Mesothelial cell of epicardium (in vitro differentiated cells): ENCODE measurements at regions not wholly inside any gene's neighbourhood (a gene's known extent, or its start where the extent isn't known, plus 50 kb on each side); places are given as distances from the start of the nearest gene placed in this dataset.

Source experiments
- DNase-seq, 2 experiments: peaks; one replicate each; pipeline ENCODE4 v3.0.0; 2021; ENCODE audit warnings: low spot score in 2 of 2; ENCODE audit not compliant: unreplicated experiment in 2 of 2
- H3K27ac Mint-ChIP-seq: 2 replicates; pipeline ENCODE4 v1.8.0; 2021; ENCODE audit warnings: mixed read lengths
- H3K27me3 Mint-ChIP-seq: 2 replicates; pipeline ENCODE4 v1.8.0; 2021; ENCODE audit warnings: low read depth, mixed read lengths
- H3K36me3 Mint-ChIP-seq: 2 replicates; pipeline ENCODE4 v1.8.0; 2021; ENCODE audit warnings: mixed read lengths
- H3K4me1 Mint-ChIP-seq: 2 replicates; pipeline ENCODE4 v1.8.0; 2021; ENCODE audit warnings: mixed read lengths
- H3K4me3 Mint-ChIP-seq: 2 replicates; pipeline ENCODE4 v1.8.0; 2021; ENCODE audit warnings: mild to moderate bottlenecking, moderate library complexity, mixed read lengths
- H3K9me3 Mint-ChIP-seq: 2 replicates; pipeline ENCODE4 v1.8.0; 2021; ENCODE audit warnings: mixed read lengths
- CTCF ChIP-seq: fragments of 200-600 bp; sonication (generic); IDR thresholded peaks from one replicate; pipeline ENCODE4 v1.5.0; 2021; ENCODE audit warnings: antibody characterized with exemption; ENCODE audit not compliant: unreplicated experiment

GRCh38 chr10:130230036-130230435 lies 93.8 kb downstream of the GLRX3 start:
- H3K4me3 Mint-ChIP-seq = no peak overlapping the region
- no peak overlapping the region for H3K27ac Mint-ChIP-seq
- DNase-seq = no peak
- H3K36me3 Mint-ChIP-seq = no peaks in the 10 kb centered on the region
- H3K27me3 Mint-ChIP-seq = no peaks in the 10 kb centered on the region
- no peak for TF ChIP-seq CTCF
- no peaks in the 10 kb centered on the region for H3K4me1 Mint-ChIP-seq
- peaks cover 18% of the 10 kb centered on the region for H3K9me3 Mint-ChIP-seq

GRCh38 chr10:130230611-130231010 lies 94.4 kb downstream of the GLRX3 start:
- H3K36me3 Mint-ChIP-seq = no peaks in the 10 kb centered on the region
- no peak for TF ChIP-seq CTCF
- H3K4me3 Mint-ChIP-seq = no peak overlapping the region
- H3K9me3 Mint-ChIP-seq = peaks cover 18% of the 10 kb centered on the region
- H3K27me3 Mint-ChIP-seq = no peaks in the 10 kb centered on the region
- H3K27ac Mint-ChIP-seq = no peak overlapping the region
- no peaks in the 10 kb centered on the region for H3K4me1 Mint-ChIP-seq
- no peak for DNase-seq

- no peak for TF ChIP-seq CTCF
- Mint-ChIP-seq H3K36me3 (no peaks in the 10 kb centered on the region), H3K27me3 (no peaks in the 10 kb centered on the region), H3K27ac (no peak overlapping the region), H3K9me3 (peaks cover 22% of the 10 kb centered on the region), H3K4me3 (no peak overlapping the region), H3K4me1 (no peaks in the 10 kb centered on the region)
- DNase-seq = no peak
These were observed 95.1 kb downstream of the GLRX3 start for GRCh38 chr10:130231251-130231741.

GRCh38 chr10:130232166-130233034 lies 96.2 kb downstream of the GLRX3 start:
- no peaks in the 10 kb centered on the region for H3K36me3 Mint-ChIP-seq
- H3K27ac Mint-ChIP-seq = no peak overlapping the region
- TF ChIP-seq CTCF = no peak
- no peaks in the 10 kb centered on the region for H3K4me1 Mint-ChIP-seq
- H3K4me3 Mint-ChIP-seq = no peak overlapping the region
- H3K9me3 Mint-ChIP-seq = peaks cover 16% of the 10 kb centered on the region
- no peak for DNase-seq
- H3K27me3 Mint-ChIP-seq = no peaks in the 10 kb centered on the region

- no peaks in the 10 kb centered on the region for H3K27me3 Mint-ChIP-seq
- no peak for TF ChIP-seq CTCF
- H3K27ac Mint-ChIP-seq = no peak overlapping the region
- H3K9me3 Mint-ChIP-seq = peaks cover 18% of the 10 kb centered on the region
- H3K4me1 Mint-ChIP-seq = no peaks in the 10 kb centered on the region
- H3K4me3 Mint-ChIP-seq = no peak overlapping the region
- DNase-seq = no peak
- no peaks in the 10 kb centered on the region for H3K36me3 Mint-ChIP-seq
These were observed 96.8 kb downstream of the GLRX3 start for GRCh38 chr10:130233035-130233360.

- no peak for DNase-seq
- H3K4me1 Mint-ChIP-seq = no peaks in the 10 kb centered on the region
- peaks cover 18% of the 10 kb centered on the region for H3K9me3 Mint-ChIP-seq
- no peak for TF ChIP-seq CTCF
- no peak overlapping the region for H3K27ac Mint-ChIP-seq
- H3K36me3 Mint-ChIP-seq = no peaks in the 10 kb centered on the region
- H3K4me3 Mint-ChIP-seq = no peak overlapping the region
- H3K27me3 Mint-ChIP-seq = no peaks in the 10 kb centered on the region
These were observed 97.2 kb downstream of the GLRX3 start for GRCh38 chr10:130233426-130233825.
